HG02938 (cell line): ENCODE measurements at regions not wholly inside any gene's neighbourhood (a gene's known extent, or its start where the extent isn't known, plus 50 kb on each side); places are given as distances from the start of the nearest gene placed in this dataset.
"Not testable (repeated sequence)": the region's sequence is repeated elsewhere in the genome, so short reads cannot be mapped to it uniquely, and the experiment has no call there.

Experiments used
- ATAC-seq: cut with Tn5 transposase; IDR thresholded peaks from one replicate; pipeline ENCODE4 v1.9.1; 2021; ENCODE audit warnings: mild to moderate bottlenecking, moderate library complexity; ENCODE audit not compliant: unreplicated experiment

- no peak for ATAC-seq
Measured at GRCh38 chr10:125257521-125258108, 97.3 kb upstream of the CTBP2 start.

DNA sequence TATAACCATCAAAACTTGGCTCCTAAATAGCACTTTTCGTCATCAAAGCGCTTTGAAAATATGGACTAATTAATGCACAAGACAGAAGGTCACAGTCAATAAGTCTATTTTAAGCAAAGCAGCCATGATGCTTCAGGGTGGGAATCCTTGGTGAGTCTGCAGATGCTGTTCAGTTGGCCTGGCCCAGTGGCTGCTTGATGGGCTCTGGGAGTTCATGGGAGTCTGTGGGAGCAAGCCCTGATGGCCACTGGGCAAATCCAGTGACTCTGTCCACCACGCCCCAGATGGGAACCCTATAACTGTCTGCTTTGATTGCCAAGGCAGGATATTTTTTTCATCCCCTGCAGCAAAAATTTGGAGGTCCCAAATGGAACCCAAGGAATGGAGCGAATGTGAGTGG is 95.7 kb upstream of the CTBP2 start:
- ATAC-seq: no peak

DNA sequence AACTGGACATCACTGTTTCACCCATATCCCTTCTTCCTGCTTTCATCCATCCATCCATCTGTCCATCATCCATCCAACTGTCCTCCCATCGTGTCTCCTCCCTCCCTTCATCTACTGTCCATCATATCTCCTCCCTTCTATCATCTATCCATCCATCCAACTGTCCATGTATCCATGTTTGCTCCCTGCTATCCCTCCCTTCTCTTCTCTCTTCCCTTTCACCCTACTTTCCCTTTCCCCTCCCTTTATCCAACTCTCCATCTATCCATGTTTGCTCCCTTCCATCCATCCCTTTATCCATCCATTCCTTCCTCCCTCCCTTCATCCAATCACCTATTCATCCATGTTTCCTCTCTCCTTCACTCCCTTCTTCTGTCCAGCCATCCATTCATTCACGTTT is 92.6 kb upstream of the CTBP2 start:
- ATAC-seq: no peak

- ATAC-seq: not testable (repeated sequence)
Measured at GRCh38 chr10:125250834-125251233, 90.5 kb upstream of the CTBP2 start.

DNA sequence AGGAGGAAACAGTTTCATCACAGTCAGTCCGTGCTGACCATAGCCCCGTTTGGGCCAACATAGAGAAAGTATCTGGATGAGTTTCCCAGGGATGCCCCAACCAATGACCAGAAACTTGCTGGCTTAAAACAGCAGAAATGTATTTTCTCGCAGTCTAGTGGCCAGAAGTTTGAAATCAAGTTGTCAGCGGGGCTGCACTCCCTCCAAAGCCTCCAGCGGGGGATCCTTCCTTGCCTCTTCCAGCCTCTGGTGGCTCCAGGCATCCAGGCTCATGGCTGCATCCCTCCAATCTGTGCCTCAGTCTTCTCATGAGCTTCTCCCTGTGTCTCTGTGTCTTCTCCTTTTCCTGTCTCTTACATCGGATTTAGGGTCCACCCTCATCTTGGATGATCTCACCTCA is 89.6 kb upstream of the CTBP2 start:
- no peak for ATAC-seq

- no peak for ATAC-seq
Measured at GRCh38 chr10:125248489-125248888, 88.1 kb upstream of the CTBP2 start.

- ATAC-seq: no peak
Measured at GRCh38 chr10:125247576-125247975, 87.2 kb upstream of the CTBP2 start.

DNA sequence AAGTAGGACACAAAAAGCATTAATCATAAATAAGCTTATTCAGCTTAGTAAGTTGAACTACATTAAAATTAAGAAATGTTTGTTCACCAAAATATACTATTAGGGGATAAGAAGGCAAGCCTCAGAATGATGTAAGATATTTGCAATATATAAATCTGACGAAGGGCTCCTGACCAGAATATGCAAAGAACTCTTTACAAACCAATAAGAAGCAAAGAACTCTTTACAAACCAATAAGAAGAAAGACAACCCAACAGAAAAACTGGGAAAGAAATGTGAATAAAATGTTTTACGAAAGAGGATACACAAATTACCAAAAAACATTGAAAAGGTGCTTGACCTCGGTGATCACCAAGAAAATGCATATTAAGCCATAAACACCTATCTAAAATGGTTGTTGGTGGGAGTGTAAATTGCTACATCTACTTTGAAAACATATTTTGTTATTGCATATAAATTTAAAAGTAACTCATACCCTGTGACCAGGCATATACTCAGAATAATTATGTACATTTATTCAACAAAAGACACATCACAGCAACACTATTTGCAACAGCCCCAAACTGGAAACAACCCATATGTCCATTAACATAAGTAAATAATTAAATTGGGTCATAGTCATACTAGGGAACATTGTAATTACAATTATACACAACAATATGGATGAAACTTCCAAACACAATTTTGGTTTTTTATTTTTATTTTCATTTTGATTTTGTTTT is 83.3 kb upstream of the CTBP2 start:
- ATAC-seq: no peak

- ATAC-seq: no peak
Measured at GRCh38 chr10:125238682-125239081, 78.3 kb upstream of the CTBP2 start.

- ATAC-seq: no peak
Measured at GRCh38 chr10:125236091-125236490, 75.7 kb upstream of the CTBP2 start.

DNA sequence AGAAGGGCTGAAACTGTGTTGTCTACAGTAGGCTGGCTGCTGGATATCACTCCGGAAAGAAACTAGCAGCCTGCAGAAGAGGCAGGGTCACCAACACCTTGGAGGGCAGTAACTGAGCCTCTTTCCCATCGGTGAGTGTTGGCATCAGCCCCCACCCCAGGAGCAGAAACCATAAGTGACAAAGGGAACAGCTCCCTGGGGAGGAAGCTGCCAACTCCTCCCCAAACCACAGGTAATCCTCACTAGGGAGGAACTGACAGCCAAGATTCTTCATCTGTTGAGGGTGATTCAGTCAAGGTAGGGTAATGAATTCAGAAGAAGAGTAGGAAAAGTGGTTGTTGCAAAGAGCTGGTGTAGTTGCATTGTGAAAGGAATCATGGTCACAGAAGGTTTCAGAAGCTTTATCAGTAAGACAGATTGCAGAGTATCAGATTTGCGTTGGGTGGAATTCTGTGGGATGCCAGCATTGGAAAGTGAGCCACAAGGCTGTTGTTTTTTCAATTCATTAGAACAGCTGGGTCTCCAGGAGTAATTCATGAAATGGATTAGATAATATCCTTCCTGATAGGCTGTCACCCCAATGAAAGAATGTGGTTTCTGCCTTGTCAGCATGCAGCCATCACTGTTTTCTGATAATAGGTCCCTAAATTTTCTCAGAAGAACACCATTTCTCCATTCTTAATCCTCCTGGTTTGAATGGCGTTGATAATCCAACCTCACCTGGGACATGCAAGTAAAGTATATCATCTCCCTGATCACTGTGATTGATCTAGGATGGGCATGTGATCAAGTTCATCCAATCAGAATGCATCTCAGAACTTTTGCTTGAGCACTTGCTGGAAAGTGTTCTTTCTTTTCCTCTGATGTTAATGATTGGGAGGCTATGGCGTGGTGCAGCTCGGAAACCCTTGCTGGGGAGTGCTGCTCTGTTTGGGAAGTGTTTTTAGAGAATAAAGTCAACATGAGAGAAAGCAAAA is 75.0 kb upstream of the CTBP2 start:
- no peak for ATAC-seq

- ATAC-seq: not testable (repeated sequence)
Measured at GRCh38 chr10:125234576-125234975, 74.2 kb upstream of the CTBP2 start.

DNA sequence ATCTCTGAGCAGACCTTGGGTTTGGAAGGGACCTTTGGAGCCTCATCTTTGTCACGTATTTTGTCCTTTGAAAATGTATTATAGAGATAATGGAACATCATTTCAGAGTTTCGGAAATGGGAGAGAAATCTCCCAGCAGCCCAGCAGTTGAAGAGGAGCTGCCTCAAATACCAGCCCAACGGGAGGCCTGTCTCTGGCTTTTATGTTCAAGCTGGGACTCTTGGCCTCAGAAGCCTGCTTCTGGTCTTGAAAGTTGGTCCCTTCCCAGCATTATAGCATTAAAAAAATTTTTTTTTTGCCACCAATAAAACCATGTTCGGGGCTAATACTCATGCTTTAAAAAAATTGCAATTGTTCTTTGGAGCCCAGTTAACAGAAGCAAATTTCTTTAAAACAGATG is 73.4 kb upstream of the CTBP2 start:
- no peak for ATAC-seq

- no peak for ATAC-seq
Measured at GRCh38 chr10:125232841-125233240, 72.5 kb upstream of the CTBP2 start.

- ATAC-seq: no peak
Measured at GRCh38 chr10:125231813-125232475, 71.6 kb upstream of the CTBP2 start.

GRCh38 chr10:125231116-125231812 is 70.9 kb upstream of the CTBP2 start:
- ATAC-seq: no peak

DNA sequence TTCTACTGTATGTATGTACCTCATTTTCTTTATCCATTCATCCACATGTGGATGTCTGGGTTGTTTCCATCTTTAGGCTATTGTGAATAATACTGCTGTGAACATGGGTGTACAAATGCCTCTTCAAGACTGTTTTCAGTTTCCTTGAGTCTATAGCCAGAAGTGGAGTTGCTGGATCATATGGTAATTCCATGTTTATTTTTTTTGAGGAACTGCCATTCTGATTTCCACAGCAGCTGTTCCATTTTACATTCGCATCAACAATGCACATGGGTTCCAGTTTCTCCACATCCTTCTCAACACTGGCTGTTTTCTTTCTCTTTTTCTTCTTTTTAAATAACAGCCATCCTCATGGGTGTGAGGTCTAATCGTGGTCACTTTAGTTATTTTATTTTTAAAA is 69.9 kb upstream of the CTBP2 start:
- no peak for ATAC-seq

GRCh38 chr10:125228245-125228940 is 68.0 kb upstream of the CTBP2 start:
- not testable (repeated sequence) for ATAC-seq

GRCh38 chr10:125227546-125227945 is 67.2 kb upstream of the CTBP2 start:
- no peak for ATAC-seq

- no peak for ATAC-seq
Measured at GRCh38 chr10:125226823-125227222, 66.5 kb upstream of the CTBP2 start.
